ENCODE measurements at regions not wholly inside any gene's neighbourhood (a gene's known extent, or its start where the extent isn't known, plus 50 kb on each side); places are given as distances from the start of the nearest gene placed in this dataset.
A peak's percentile ranks its signal among the peaks of the same experiment; 100 is the strongest.

DNA sequence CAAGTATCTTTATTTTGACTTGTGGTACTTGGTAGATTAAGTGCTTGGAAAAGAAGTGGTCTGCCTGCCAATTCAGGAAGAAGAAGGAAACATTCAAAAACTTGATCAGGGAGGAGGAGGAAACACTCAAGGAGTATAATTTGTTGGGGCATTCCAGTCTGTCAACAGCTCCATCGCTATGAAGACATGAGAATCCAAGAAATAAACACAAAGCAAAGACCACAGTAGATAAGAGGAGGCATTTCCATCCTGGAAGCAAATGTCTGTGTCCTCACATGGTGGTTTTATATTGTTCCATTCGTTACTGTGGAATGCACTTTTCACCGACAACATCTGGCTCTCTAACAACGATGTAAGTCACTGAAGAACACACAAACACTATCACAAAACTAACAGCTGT, 176.1 kb upstream of the FRMD4B start:
- no peak for DNase-seq (ENCODE audit: low read depth)
- H3K4me3 ChIP-seq (ENCODE audit: low read depth, low read length), result no peak overlapping the region
- TF ChIP-seq, protein P1, sequence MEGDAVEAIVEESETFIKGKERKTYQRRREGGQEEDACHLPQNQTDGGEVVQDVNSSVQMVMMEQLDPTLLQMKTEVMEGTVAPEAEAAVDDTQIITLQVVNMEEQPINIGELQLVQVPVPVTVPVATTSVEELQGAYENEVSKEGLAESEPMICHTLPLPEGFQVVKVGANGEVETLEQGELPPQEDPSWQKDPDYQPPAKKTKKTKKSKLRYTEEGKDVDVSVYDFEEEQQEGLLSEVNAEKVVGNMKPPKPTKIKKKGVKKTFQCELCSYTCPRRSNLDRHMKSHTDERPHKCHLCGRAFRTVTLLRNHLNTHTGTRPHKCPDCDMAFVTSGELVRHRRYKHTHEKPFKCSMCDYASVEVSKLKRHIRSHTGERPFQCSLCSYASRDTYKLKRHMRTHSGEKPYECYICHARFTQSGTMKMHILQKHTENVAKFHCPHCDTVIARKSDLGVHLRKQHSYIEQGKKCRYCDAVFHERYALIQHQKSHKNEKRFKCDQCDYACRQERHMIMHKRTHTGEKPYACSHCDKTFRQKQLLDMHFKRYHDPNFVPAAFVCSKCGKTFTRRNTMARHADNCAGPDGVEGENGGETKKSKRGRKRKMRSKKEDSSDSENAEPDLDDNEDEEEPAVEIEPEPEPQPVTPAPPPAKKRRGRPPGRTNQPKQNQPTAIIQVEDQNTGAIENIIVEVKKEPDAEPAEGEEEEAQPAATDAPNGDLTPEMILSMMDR (IDR thresholded peaks at IDR 0.05; ENCODE audit: insufficient read depth, low read depth, low read length), result no peak

DNA sequence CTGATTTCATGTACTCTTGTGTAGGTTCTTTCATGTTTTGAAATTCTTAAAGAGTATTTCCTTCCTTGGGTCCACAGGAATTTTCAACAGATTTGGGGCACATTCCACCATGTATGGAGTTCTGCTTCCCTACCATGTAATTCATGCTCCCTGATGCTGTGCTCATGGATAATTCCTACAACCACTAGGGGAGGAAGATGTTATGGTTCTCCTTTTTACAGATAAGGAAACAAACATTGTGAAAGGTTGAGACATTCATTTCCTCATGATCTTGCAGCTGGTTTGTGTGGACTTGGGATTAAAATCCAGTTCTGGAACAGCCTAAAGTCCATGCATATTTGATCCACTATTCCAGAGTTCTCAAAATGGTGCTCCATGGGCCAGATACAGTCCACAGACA, 174.9 kb upstream of the FRMD4B start:
- H3K4me3 ChIP-seq (ENCODE audit: low read depth, low read length), result no peak overlapping the region
- no peak for DNase-seq (ENCODE audit: low read depth)
- TF ChIP-seq, protein P1 (IDR thresholded peaks at IDR 0.05; ENCODE audit: insufficient read depth, low read depth, low read length), result peak; percentile 17

DNA sequence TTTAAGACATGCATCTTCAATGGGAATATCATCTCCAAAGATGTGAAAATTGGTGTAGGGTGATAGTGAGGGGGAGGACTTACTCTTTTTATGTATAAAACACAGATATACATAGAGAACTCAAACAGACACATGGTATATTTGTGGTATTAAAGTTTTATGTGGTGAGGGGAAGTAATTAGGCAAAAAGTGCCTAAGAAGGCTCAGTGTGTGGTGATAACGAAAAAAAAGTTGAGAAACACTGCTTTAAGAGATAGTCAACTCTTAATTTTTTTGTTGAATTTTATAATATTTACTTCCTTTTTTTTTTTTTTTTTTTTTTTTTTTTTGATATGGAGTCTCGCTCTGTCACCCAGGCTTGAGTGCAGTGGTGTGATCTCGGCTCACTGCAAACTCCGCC, 174.2 kb upstream of the FRMD4B start:
- no peak overlapping the region for H3K4me3 ChIP-seq (ENCODE audit: low read depth, low read length)
- DNase-seq (ENCODE audit: low read depth), result no peak
- TF ChIP-seq, protein P1 (IDR thresholded peaks at IDR 0.05; ENCODE audit: insufficient read depth, low read depth, low read length), result no peak

DNA sequence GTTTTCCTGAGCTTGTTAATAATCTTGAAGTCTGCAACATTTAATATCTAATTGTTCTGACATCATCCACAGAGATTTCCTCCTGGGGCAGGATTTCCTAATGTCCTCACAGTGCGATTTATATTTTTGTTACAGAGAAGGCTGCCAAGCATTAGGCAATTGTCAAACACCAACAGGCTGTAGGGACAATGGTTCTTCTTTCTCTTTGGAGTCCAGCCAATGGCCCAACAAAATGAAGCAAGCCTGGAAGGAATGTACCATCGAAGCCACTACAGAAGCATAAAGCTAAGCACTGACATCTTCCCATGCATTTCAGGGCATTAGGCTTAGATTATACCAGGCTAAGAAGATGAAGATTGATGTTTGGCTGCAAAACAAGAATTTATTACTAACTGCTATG, 173.0 kb upstream of the FRMD4B start:
- peak; percentile 7 for DNase-seq (ENCODE audit: low read depth)
- TF ChIP-seq, protein P1 (IDR thresholded peaks at IDR 0.05; ENCODE audit: insufficient read depth, low read depth, low read length), result no peak
- H3K4me3 ChIP-seq (ENCODE audit: low read depth, low read length), result no peak overlapping the region

DNA sequence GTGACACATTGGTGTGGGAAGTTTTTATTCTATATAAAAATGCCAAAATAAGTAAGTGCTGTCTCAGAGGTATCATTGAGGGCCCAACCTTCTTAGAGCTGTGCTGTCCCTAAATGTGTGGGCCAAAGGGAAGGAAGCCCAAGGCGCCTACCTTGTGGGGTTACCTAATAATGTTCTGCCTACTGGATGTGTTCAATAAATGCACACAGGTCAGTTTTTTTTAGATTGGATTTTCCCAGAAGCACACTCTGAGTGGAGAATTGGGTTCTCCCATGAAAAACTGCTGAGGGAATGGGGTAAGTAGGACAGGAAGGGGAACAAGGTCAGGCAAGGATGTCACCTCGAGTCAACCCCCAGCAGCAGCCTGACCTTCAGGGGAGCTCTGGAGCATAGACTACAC, 168.7 kb upstream of the FRMD4B start:
- no peak overlapping the region for H3K4me3 ChIP-seq (ENCODE audit: low read depth, low read length)
- TF ChIP-seq, protein P1 (IDR thresholded peaks at IDR 0.05; ENCODE audit: insufficient read depth, low read depth, low read length), result no peak
- no peak for DNase-seq (ENCODE audit: low read depth)

DNA sequence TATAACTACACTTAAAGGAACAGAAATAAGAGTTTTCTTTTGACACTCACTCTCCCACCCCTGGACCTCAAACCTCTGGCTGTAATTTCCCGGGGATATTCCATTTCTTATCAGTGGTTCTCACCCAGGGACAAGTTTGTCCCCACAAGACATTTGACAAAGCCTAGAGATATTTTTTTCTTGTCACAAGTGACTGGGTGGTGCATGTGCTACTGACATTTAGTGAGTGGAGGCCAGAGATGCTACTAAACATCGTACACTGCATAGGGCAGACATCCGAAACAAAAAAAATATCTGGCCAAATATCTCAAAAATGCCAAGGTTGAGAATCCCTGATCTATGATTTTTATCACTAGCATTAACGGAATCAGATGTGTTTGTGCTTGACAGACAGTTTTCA, 168.0 kb upstream of the FRMD4B start:
- H3K4me3 ChIP-seq (ENCODE audit: low read depth, low read length), result no peak overlapping the region
- DNase-seq (ENCODE audit: low read depth), result no peak
- TF ChIP-seq, protein P1 (IDR thresholded peaks at IDR 0.05; ENCODE audit: insufficient read depth, low read depth, low read length), result no peak

DNA sequence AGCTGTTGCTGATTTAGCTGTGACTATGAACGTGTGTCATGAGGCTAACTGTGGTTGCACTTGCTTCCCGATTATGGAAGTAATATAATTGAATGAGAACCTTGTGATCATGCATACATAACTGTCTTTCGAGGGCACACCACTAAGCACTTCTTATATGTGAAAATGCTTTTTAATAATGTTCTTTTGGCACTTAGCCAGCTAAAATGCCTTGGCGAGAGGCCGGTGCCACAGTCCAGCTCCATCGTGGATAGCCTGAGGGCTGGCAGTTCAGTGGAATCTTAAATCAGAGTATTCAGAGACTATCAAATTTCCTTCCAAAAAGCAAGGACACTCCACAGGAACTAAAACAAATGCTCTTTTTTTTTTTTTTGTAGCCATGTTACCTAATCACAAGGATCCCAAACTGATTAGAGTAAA, 161.6 kb upstream of the FRMD4B start:
- no peak overlapping the region for H3K4me3 ChIP-seq (ENCODE audit: low read depth, low read length)
- TF ChIP-seq, protein P1 (IDR thresholded peaks at IDR 0.05; ENCODE audit: insufficient read depth, low read depth, low read length), result no peak
- no peak for DNase-seq (ENCODE audit: low read depth)
